ENCODE measurements at regions not wholly inside any gene's neighbourhood (a gene's known extent, or its start where the extent isn't known, plus 50 kb on each side); places are given as distances from the start of the nearest gene placed in this dataset.

DNA sequence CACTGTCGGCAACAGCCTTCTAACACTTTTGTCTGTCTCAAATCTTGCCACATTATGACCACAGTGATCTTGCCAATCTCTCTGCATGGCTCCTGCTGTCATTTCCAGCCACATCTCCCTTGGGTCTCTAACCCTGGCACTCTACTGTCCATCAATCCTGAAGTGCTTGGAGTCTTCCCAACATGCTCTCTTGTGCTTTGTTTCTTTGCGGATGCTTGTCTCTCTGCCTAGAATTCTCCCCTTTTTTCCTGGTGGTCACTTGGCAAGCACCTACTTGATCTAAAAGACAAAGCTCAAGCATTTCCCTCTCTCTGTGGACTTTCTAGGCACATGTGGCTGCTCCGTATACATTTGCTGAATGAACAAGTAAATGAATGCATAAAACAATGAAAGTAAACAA, 290.7 kb upstream of the MAP3K7 start:
- TF ChIP-seq YY1 (IDR thresholded peaks at IDR 0.05; ENCODE audit: insufficient read depth, insufficient read length) (no peak), ZNF274 (IDR thresholded peaks at IDR 0.05; ENCODE audit: low read depth, low read length) (no peak), SUZ12 (IDR thresholded peaks at IDR 0.05; ENCODE audit: extremely low read depth, insufficient read depth, insufficient read length) (no peak)
- H3K4me3 ChIP-seq (ENCODE audit: insufficient read length, low read depth) = no peak overlapping the region
- DNase-seq (ENCODE audit: low read depth, low spot score) = no peak

DNA sequence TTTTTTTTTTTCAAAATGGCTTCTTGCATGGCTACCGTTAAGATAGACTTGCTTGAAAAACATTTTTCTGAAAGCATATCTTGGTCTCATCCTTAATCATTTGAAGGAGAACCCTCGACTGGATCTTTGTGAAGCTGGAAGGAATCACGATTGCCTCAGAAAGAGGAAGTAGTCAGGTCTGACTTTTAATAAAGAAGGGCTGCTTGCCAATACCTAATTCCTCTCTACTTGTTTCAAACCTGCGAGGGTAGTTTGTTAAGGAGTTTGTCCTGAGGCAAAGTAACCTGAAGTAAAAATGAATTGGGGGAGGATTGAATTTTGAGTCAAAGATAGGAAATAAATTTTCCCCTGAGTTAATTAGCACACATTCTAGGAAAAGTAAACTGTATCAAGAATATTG, 288.1 kb upstream of the MAP3K7 start:
- no peak for DNase-seq (ENCODE audit: low read depth, low spot score)
- no peaks in the 10 kb centered on the region for H3K27me3 ChIP-seq (ENCODE audit: insufficient read depth, insufficient read length)
- H3K36me3 ChIP-seq (ENCODE audit: insufficient read depth, insufficient read length, low read length) = no peaks in the 10 kb centered on the region
- H3K9ac ChIP-seq (ENCODE audit: insufficient read length, low read depth) = no peak overlapping the region
- H3K9me3 ChIP-seq (ENCODE audit: insufficient read depth, low read length) = no peaks in the 10 kb centered on the region
- no peak for TF ChIP-seq SUZ12 (IDR thresholded peaks at IDR 0.05; ENCODE audit: extremely low read depth, insufficient read depth, insufficient read length)
- TF ChIP-seq YY1 (IDR thresholded peaks at IDR 0.05; ENCODE audit: insufficient read depth, insufficient read length) = no peak
- no peak for TF ChIP-seq ZNF274 (IDR thresholded peaks at IDR 0.05; ENCODE audit: low read depth, low read length)
- no peak overlapping the region for H3K4me3 ChIP-seq (ENCODE audit: insufficient read length, low read depth)
- no peaks in the 10 kb centered on the region for H3K4me1 ChIP-seq (ENCODE audit: insufficient read depth, insufficient read length)

More for the DNA sequence above, 290.7 kb upstream of the MAP3K7 start:
- H3K9me3 ChIP-seq (ENCODE audit: insufficient read depth, low read length) = no peaks in the 10 kb centered on the region
- no peaks in the 10 kb centered on the region for H3K4me1 ChIP-seq (ENCODE audit: insufficient read depth, insufficient read length)
- no peaks in the 10 kb centered on the region for H3K27me3 ChIP-seq (ENCODE audit: insufficient read depth, insufficient read length)
- H3K36me3 ChIP-seq (ENCODE audit: insufficient read depth, insufficient read length, low read length) = no peaks in the 10 kb centered on the region
- no peak overlapping the region for H3K9ac ChIP-seq (ENCODE audit: insufficient read length, low read depth)

DNA sequence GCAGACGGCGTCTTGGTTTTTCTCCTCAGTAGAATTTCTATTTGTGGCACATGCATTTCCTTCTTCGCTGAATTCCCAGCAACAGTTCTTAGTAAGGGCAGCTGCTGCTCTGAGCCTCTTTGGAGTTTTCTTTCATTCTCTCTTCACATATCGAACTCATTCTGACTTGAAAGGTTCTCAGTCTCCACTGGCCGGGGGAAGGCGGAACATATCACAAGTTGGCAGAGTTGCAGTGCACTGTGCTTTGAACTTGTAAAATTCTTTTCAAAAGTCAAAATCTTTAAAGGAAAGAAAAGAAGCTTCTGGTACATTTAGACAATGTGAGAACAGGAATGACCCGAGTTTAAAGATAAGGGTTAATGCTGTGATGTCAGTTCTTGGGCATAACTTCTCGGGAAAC, 286.1 kb upstream of the MAP3K7 start:
- H3K36me3 ChIP-seq (ENCODE audit: insufficient read depth, insufficient read length, low read length) = no peaks in the 10 kb centered on the region
- H3K4me3 ChIP-seq (ENCODE audit: insufficient read length, low read depth) = no peak overlapping the region
- no peak for DNase-seq (ENCODE audit: low read depth, low spot score)
- H3K9me3 ChIP-seq (ENCODE audit: insufficient read depth, low read length) = no peaks in the 10 kb centered on the region
- H3K4me1 ChIP-seq (ENCODE audit: insufficient read depth, insufficient read length) = no peaks in the 10 kb centered on the region
- H3K9ac ChIP-seq (ENCODE audit: insufficient read length, low read depth) = no peak overlapping the region
- TF ChIP-seq SUZ12 (IDR thresholded peaks at IDR 0.05; ENCODE audit: extremely low read depth, insufficient read depth, insufficient read length) = no peak
- no peak for TF ChIP-seq YY1 (IDR thresholded peaks at IDR 0.05; ENCODE audit: insufficient read depth, insufficient read length)
- no peak for TF ChIP-seq ZNF274 (IDR thresholded peaks at IDR 0.05; ENCODE audit: low read depth, low read length)
- H3K27me3 ChIP-seq (ENCODE audit: insufficient read depth, insufficient read length) = no peaks in the 10 kb centered on the region

DNA sequence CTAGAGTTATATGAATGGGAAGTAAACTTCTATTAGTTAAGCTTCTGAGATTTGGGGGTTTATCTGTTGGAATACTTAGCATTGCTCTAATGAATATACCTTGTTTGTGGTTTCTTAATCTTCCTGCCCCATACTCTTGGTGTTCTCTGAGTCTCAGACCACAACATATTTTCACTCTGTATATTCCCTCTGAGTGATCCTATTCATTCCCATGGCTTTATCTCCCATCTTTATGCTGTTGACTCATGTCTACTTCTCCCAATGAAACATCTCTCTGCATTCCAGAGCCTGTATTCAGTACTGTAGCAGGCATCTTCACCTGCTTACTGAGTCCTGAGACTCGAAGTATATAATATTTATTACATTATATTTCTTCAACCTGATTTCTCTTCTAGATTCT, 283.7 kb upstream of the MAP3K7 start:
- Histone ChIP-seq H3K9me3 (ENCODE audit: insufficient read depth, low read length) (no peaks in the 10 kb centered on the region), H3K36me3 (ENCODE audit: insufficient read depth, insufficient read length, low read length) (no peaks in the 10 kb centered on the region), H3K27me3 (ENCODE audit: insufficient read depth, insufficient read length) (no peaks in the 10 kb centered on the region), H3K4me1 (ENCODE audit: insufficient read depth, insufficient read length) (no peaks in the 10 kb centered on the region), H3K9ac (ENCODE audit: insufficient read length, low read depth) (no peak overlapping the region), H3K4me3 (ENCODE audit: insufficient read length, low read depth) (no peak overlapping the region)
- TF ChIP-seq SUZ12 (IDR thresholded peaks at IDR 0.05; ENCODE audit: extremely low read depth, insufficient read depth, insufficient read length) (no peak), YY1 (IDR thresholded peaks at IDR 0.05; ENCODE audit: insufficient read depth, insufficient read length) (no peak), ZNF274 (IDR thresholded peaks at IDR 0.05; ENCODE audit: low read depth, low read length) (no peak)
- no peak for DNase-seq (ENCODE audit: low read depth, low spot score)

DNA sequence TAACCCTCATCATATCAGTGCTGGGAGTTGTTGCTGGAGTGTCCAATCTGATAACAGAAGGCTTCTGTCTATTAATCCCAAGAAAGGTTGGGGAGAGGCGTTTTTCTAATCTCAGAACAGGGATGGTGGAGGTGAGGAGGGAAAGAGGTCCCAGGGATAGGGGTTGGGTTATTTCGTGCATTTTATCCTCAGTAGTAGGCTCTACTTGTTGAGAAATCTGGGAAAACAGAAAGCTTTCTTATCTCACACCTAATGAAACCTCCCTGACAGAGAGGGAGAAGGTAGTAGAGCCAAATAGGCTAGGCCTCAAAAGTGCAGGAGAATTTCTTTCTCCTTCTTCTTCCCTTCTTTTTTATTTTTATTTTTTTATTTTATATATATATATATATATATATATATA, 281.8 kb upstream of the MAP3K7 start:
- no peak overlapping the region for H3K9ac ChIP-seq (ENCODE audit: insufficient read length, low read depth)
- DNase-seq (ENCODE audit: low read depth, low spot score) = no peak
- H3K27me3 ChIP-seq (ENCODE audit: insufficient read depth, insufficient read length) = no peaks in the 10 kb centered on the region
- TF ChIP-seq SUZ12 (IDR thresholded peaks at IDR 0.05; ENCODE audit: extremely low read depth, insufficient read depth, insufficient read length) (no peak), YY1 (IDR thresholded peaks at IDR 0.05; ENCODE audit: insufficient read depth, insufficient read length) (no peak), ZNF274 (IDR thresholded peaks at IDR 0.05; ENCODE audit: low read depth, low read length) (no peak)
- no peaks in the 10 kb centered on the region for H3K9me3 ChIP-seq (ENCODE audit: insufficient read depth, low read length)
- H3K36me3 ChIP-seq (ENCODE audit: insufficient read depth, insufficient read length, low read length) = no peaks in the 10 kb centered on the region
- H3K4me3 ChIP-seq (ENCODE audit: insufficient read length, low read depth) = no peak overlapping the region
- no peaks in the 10 kb centered on the region for H3K4me1 ChIP-seq (ENCODE audit: insufficient read depth, insufficient read length)

DNA sequence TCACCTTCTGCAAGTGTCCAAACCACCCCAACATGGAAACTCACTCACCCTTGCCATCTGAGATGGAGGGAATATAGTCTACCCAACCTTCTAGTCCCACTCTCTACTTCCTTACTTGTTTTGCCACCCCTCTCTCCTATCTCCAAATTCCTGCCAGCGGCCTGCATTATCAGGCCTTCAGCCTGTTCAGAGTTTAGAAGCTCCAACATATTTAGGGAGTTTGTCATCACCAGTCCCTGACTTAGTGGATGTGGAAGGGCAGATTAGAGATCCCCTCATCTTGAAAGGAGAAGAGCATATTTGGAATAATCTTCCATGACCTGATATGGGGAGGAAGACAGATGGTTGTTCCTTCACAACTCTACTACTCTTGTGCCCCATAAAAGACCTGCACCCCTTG, 281.4 kb upstream of the MAP3K7 start:
- H3K9ac ChIP-seq (ENCODE audit: insufficient read length, low read depth) = no peak overlapping the region
- no peaks in the 10 kb centered on the region for H3K9me3 ChIP-seq (ENCODE audit: insufficient read depth, low read length)
- H3K4me1 ChIP-seq (ENCODE audit: insufficient read depth, insufficient read length) = no peaks in the 10 kb centered on the region
- H3K36me3 ChIP-seq (ENCODE audit: insufficient read depth, insufficient read length, low read length) = no peaks in the 10 kb centered on the region
- TF ChIP-seq ZNF274 (IDR thresholded peaks at IDR 0.05; ENCODE audit: low read depth, low read length) (no peak), YY1 (IDR thresholded peaks at IDR 0.05; ENCODE audit: insufficient read depth, insufficient read length) (no peak), SUZ12 (IDR thresholded peaks at IDR 0.05; ENCODE audit: extremely low read depth, insufficient read depth, insufficient read length) (no peak)
- H3K4me3 ChIP-seq (ENCODE audit: insufficient read length, low read depth) = no peak overlapping the region
- no peak for DNase-seq (ENCODE audit: low read depth, low spot score)
- no peaks in the 10 kb centered on the region for H3K27me3 ChIP-seq (ENCODE audit: insufficient read depth, insufficient read length)

DNA sequence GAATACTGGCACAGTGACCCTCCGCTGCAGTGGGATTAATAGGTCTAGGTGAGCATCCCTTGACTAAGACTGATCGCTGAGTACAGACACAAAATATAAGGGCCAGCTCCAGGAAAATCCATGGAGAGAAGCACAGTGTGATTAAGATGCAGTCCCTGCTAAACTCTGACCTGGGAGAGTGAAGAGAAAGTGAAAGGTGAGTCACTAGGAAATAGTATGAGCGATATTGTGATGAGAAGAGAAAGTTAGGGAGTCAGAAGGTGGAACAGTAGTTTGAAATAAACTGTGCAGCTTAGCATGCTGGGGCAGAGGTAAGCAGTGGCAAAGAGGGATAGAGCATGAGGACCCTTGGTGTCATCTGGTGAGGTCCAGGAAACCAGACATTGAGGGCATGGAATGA, 278.6 kb upstream of the MAP3K7 start:
- H3K4me1 ChIP-seq (ENCODE audit: insufficient read depth, insufficient read length) = no peaks in the 10 kb centered on the region
- no peaks in the 10 kb centered on the region for H3K36me3 ChIP-seq (ENCODE audit: insufficient read depth, insufficient read length, low read length)
- no peaks in the 10 kb centered on the region for H3K9me3 ChIP-seq (ENCODE audit: insufficient read depth, low read length)
- no peak overlapping the region for H3K9ac ChIP-seq (ENCODE audit: insufficient read length, low read depth)
- H3K4me3 ChIP-seq (ENCODE audit: insufficient read length, low read depth) = no peak overlapping the region
- H3K27me3 ChIP-seq (ENCODE audit: insufficient read depth, insufficient read length) = no peaks in the 10 kb centered on the region
- no peak for TF ChIP-seq SUZ12 (IDR thresholded peaks at IDR 0.05; ENCODE audit: extremely low read depth, insufficient read depth, insufficient read length)
- no peak for TF ChIP-seq YY1 (IDR thresholded peaks at IDR 0.05; ENCODE audit: insufficient read depth, insufficient read length)
- no peak for TF ChIP-seq ZNF274 (IDR thresholded peaks at IDR 0.05; ENCODE audit: low read depth, low read length)
- DNase-seq (ENCODE audit: low read depth, low spot score) = no peak

DNA sequence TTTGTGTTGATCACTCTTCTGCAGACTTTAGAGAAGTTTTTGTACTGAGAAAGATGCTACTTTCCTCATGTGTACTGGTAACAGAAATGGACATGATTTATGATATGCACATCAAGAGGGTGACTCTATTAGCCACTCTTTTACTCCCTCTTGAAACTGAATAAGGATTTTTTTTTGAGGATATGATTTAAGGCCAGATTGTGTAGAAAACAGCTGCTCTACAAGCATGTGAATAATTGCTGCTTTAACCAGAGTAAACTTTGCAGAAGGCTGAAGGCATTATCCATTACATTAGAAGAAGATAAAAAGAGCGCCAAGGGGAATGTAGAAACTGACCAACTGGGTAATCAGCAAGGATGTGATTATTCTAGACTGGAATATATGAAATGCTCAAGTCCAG, 276.2 kb upstream of the MAP3K7 start:
- Histone ChIP-seq H3K36me3 (ENCODE audit: insufficient read depth, insufficient read length, low read length) (no peaks in the 10 kb centered on the region), H3K4me1 (ENCODE audit: insufficient read depth, insufficient read length) (peaks cover 2% of the 10 kb centered on the region), H3K4me3 (ENCODE audit: insufficient read length, low read depth) (no peak overlapping the region), H3K9me3 (ENCODE audit: insufficient read depth, low read length) (no peaks in the 10 kb centered on the region), H3K9ac (ENCODE audit: insufficient read length, low read depth) (no peak overlapping the region), H3K27me3 (ENCODE audit: insufficient read depth, insufficient read length) (no peaks in the 10 kb centered on the region)
- no peak for DNase-seq (ENCODE audit: low read depth, low spot score)
- TF ChIP-seq YY1 (IDR thresholded peaks at IDR 0.05; ENCODE audit: insufficient read depth, insufficient read length) (no peak), SUZ12 (IDR thresholded peaks at IDR 0.05; ENCODE audit: extremely low read depth, insufficient read depth, insufficient read length) (no peak), ZNF274 (IDR thresholded peaks at IDR 0.05; ENCODE audit: low read depth, low read length) (no peak)
